ENCODE measurements at regions not wholly inside any gene's neighbourhood (a gene's known extent, or its start where the extent isn't known, plus 50 kb on each side); places are given as distances from the start of the nearest gene placed in this dataset.

DNA sequence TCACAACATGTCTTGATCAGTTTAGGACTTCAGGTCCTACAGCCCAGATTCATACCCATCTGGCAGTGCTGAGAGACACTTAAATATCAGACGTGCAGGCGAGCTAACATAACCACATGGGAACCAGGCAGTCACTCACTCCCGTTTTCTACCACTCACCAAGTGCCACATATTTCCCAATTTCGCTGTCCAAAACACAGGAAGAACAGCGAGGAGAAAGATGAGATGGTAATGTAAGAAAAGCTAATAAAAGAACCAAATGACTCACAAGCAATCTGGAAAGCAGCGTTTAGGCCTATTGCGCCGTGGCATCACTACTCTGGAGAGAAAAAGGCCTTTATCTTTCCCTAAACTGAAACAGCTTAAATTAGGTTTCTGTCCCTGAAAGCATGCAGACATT is 647.8 kb upstream of the SLC39A10 start:
- Histone ChIP-seq H3K4me1 (ENCODE audit: low read depth) (no peaks in the 10 kb centered on the region), H3K4me3 (no peak overlapping the region), H3K36me3 (no peaks in the 10 kb centered on the region), H3K27me3 (no peaks in the 10 kb centered on the region), H3K27ac (no peak overlapping the region), H3K9me3 (ENCODE audit: low read depth) (no peaks in the 10 kb centered on the region)
- TF ChIP-seq, protein P1, sequence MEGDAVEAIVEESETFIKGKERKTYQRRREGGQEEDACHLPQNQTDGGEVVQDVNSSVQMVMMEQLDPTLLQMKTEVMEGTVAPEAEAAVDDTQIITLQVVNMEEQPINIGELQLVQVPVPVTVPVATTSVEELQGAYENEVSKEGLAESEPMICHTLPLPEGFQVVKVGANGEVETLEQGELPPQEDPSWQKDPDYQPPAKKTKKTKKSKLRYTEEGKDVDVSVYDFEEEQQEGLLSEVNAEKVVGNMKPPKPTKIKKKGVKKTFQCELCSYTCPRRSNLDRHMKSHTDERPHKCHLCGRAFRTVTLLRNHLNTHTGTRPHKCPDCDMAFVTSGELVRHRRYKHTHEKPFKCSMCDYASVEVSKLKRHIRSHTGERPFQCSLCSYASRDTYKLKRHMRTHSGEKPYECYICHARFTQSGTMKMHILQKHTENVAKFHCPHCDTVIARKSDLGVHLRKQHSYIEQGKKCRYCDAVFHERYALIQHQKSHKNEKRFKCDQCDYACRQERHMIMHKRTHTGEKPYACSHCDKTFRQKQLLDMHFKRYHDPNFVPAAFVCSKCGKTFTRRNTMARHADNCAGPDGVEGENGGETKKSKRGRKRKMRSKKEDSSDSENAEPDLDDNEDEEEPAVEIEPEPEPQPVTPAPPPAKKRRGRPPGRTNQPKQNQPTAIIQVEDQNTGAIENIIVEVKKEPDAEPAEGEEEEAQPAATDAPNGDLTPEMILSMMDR (IDR thresholded peaks at IDR 0.05; ENCODE audit: low read depth, low read length): no peak
- DNase-seq (ENCODE audit: low read depth in 1 of 2, low spot score in 1 of 2): peak in 1 of 2 donors; percentile 2

DNA sequence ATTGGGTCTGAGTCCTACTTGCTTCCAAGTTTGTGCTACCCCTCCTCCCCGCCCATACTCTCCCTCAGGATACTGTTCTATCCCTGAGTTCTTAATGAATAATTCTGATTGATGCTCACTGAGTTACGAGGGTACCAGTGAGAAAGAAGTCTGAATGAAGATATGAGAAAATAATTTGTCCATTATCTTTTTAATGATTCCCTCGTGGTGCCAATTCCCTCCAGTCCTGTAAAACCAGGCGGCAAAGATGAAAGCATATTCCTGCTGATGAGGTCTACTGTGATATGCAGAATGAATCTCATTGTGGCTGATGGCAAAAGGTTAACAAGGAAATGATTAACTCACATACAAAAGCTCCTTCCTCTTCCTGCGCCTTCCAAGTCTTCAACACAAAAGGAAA is 650.2 kb upstream of the SLC39A10 start:
- TF ChIP-seq, protein P1 (IDR thresholded peaks at IDR 0.05; ENCODE audit: low read depth, low read length): no peak
- no peak for DNase-seq (ENCODE audit: low read depth in 1 of 2, low spot score in 1 of 2)
- Histone ChIP-seq H3K4me1 (ENCODE audit: low read depth) (no peaks in the 10 kb centered on the region), H3K9me3 (ENCODE audit: low read depth) (no peaks in the 10 kb centered on the region), H3K36me3 (no peaks in the 10 kb centered on the region), H3K27me3 (no peaks in the 10 kb centered on the region), H3K27ac (no peak overlapping the region), H3K4me3 (no peak overlapping the region)

DNA sequence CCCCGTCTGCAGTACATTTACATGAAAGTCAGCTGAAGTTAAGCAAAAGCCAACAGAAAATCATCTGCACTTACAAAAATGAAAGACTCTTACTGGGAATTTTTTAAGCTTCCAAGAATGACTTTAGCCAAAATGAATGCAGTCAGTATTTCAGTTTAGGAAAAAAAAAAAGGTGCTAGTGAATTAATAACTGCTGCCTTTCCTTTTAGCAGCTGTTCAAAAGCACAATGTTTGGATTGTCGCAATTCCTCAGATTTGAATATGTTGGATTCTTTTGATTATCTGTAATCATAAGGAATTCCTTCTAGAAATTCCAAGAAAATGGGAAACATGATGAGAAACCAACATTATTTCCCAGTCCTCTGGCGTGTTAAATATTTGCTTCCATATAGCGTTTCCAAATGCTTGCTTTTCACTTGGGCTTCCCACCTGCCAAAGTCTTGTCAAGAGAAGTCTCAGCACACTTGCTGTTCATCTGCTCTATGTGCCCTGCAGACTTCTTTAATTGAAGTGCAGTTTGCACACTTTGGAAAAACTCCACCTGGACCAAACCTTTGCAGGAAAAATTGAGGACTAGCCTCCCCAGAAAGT is 653.0 kb upstream of the SLC39A10 start:
- Histone ChIP-seq H3K4me3 (no peak overlapping the region), H3K27me3 (no peaks in the 10 kb centered on the region), H3K9me3 (ENCODE audit: low read depth) (no peaks in the 10 kb centered on the region), H3K36me3 (no peaks in the 10 kb centered on the region), H3K4me1 (ENCODE audit: low read depth) (no peaks in the 10 kb centered on the region), H3K27ac (no peak overlapping the region)
- no peak for DNase-seq (ENCODE audit: low read depth in 1 of 2, low spot score in 1 of 2)
- TF ChIP-seq, protein P1 (IDR thresholded peaks at IDR 0.05; ENCODE audit: low read depth, low read length): no peak

- TF ChIP-seq, protein P1 (IDR thresholded peaks at IDR 0.05; ENCODE audit: low read depth, low read length): no peak
- no peaks in the 10 kb centered on the region for H3K9me3 ChIP-seq (ENCODE audit: low read depth)
- no peaks in the 10 kb centered on the region for H3K4me1 ChIP-seq (ENCODE audit: low read depth)
- H3K27me3 ChIP-seq: no peaks in the 10 kb centered on the region
- no peak overlapping the region for H3K4me3 ChIP-seq
- no peaks in the 10 kb centered on the region for H3K36me3 ChIP-seq
- DNase-seq (ENCODE audit: low read depth in 1 of 2, low spot score in 1 of 2): no peak
- H3K27ac ChIP-seq: no peak overlapping the region
Observed at GRCh38 chr2:195001924-195002323, 655.1 kb upstream of the SLC39A10 start.

DNA sequence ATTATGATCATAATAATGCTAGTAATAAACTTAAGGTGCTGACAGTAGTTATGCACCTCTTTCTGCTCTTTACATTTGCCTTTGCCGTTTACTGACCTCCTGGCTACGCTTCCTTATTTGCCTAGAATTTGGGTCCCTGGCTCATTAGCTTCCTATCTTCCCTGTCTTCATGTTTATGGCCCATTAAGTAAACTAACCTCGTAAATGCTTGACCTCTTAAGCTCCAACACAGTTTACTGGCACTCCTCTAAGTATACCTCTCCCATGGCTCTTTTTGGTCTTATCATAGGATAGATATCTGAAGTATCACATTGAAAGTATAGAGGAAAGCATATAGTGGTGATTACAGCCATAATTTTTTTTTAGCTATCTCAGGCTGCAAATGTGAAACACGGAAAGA is 657.3 kb upstream of the SLC39A10 start:
- H3K27me3 ChIP-seq: no peaks in the 10 kb centered on the region
- TF ChIP-seq, protein P1 (IDR thresholded peaks at IDR 0.05; ENCODE audit: low read depth, low read length): no peak
- no peaks in the 10 kb centered on the region for H3K9me3 ChIP-seq (ENCODE audit: low read depth)
- H3K4me3 ChIP-seq: no peak overlapping the region
- no peaks in the 10 kb centered on the region for H3K36me3 ChIP-seq
- no peak for DNase-seq (ENCODE audit: low read depth in 1 of 2, low spot score in 1 of 2)
- no peaks in the 10 kb centered on the region for H3K4me1 ChIP-seq (ENCODE audit: low read depth)
- no peak overlapping the region for H3K27ac ChIP-seq

- no peaks in the 10 kb centered on the region for H3K27me3 ChIP-seq
- H3K4me3 ChIP-seq: no peak overlapping the region
- H3K9me3 ChIP-seq (ENCODE audit: low read depth): no peaks in the 10 kb centered on the region
- TF ChIP-seq, protein P1 (IDR thresholded peaks at IDR 0.05; ENCODE audit: low read depth, low read length): no peak
- no peak overlapping the region for H3K27ac ChIP-seq
- no peaks in the 10 kb centered on the region for H3K4me1 ChIP-seq (ENCODE audit: low read depth)
- DNase-seq (ENCODE audit: low read depth in 1 of 2, low spot score in 1 of 2): no peak
- H3K36me3 ChIP-seq: no peaks in the 10 kb centered on the region
Observed at GRCh38 chr2:194992648-194993047, 664.4 kb upstream of the SLC39A10 start.
